ENCODE measurements at regions not wholly inside any gene's neighbourhood (a gene's known extent, or its start where the extent isn't known, plus 50 kb on each side); places are given as distances from the start of the nearest gene placed in this dataset.

DNA sequence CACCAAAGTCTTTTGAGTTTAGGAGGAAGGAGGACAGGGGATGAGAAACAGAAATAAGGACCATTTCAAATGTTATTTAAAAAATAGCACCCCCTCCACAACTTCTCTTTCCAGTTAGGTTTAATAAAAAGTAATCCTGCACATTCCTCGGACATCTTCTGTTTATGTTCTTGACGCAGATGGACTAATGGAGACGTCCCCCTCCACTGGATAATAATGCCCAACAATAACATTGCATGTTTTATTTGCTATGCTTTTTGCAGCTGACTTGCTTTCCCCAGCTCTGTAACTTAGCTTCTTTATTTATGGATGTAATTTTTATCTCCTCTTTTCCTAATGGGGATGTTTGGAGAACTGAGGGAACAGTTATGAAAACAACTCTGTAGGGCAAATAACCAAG lies 89.5 kb downstream of the MAT2B start:
- TF ChIP-seq POLR2A (IDR thresholded peaks at IDR 0.05; ENCODE audit: low read depth, low read length) (no peak), MYC (IDR thresholded peaks at IDR 0.05; ENCODE audit: low read depth, low read length) (no peak)

All from endothelial cell of umbilical vein (primary cell).